ENCODE measurements at regions not wholly inside any gene's neighbourhood (a gene's known extent, or its start where the extent isn't known, plus 50 kb on each side); places are given as distances from the start of the nearest gene placed in this dataset.

- H3K4me3 ChIP-seq (ENCODE audit: low read depth, low read length) = no peak overlapping the region
- no peak for TF ChIP-seq CTCF (IDR thresholded peaks at IDR 0.05; ENCODE audit: low read depth, low read length)
Measured at GRCh38 chr2:16208921-16209320, 268.6 kb downstream of the MYCN start.

GRCh38 chr2:16208241-16208797 lies 268.0 kb downstream of the MYCN start:
- H3K4me3 ChIP-seq (ENCODE audit: low read depth, low read length) = no peak overlapping the region
- TF ChIP-seq CTCF (IDR thresholded peaks at IDR 0.05; ENCODE audit: low read depth, low read length) = no peak

GRCh38 chr2:16207611-16208010 lies 267.3 kb downstream of the MYCN start:
- TF ChIP-seq CTCF (IDR thresholded peaks at IDR 0.05; ENCODE audit: low read depth, low read length) = no peak
- no peak overlapping the region for H3K4me3 ChIP-seq (ENCODE audit: low read depth, low read length)

GRCh38 chr2:16207151-16207550 lies 266.8 kb downstream of the MYCN start:
- no peak for TF ChIP-seq CTCF (IDR thresholded peaks at IDR 0.05; ENCODE audit: low read depth, low read length)
- no peak overlapping the region for H3K4me3 ChIP-seq (ENCODE audit: low read depth, low read length)

- no peak for TF ChIP-seq CTCF (IDR thresholded peaks at IDR 0.05; ENCODE audit: low read depth, low read length)
- no peak overlapping the region for H3K4me3 ChIP-seq (ENCODE audit: low read depth, low read length)
Measured at GRCh38 chr2:16206191-16206944, 266.0 kb downstream of the MYCN start.

GRCh38 chr2:16205631-16206030 lies 265.3 kb downstream of the MYCN start:
- no peak for TF ChIP-seq CTCF (IDR thresholded peaks at IDR 0.05; ENCODE audit: low read depth, low read length)
- H3K4me3 ChIP-seq (ENCODE audit: low read depth, low read length) = no peak overlapping the region

- no peak for TF ChIP-seq CTCF (IDR thresholded peaks at IDR 0.05; ENCODE audit: low read depth, low read length)
Measured at GRCh38 chr2:16204886-16205620, 264.7 kb downstream of the MYCN start.

More at GRCh38 chr2:16204886-16205620, 264.7 kb downstream of the MYCN start:
- no peak overlapping the region for H3K4me3 ChIP-seq (ENCODE audit: low read depth, low read length)
